ENCODE measurements at regions not wholly inside any gene's neighbourhood (a gene's known extent, or its start where the extent isn't known, plus 50 kb on each side); places are given as distances from the start of the nearest gene placed in this dataset.
A peak's percentile ranks its signal among the peaks of the same experiment; 100 is the strongest.
"Not testable (repeated sequence)": the region's sequence is repeated elsewhere in the genome, so short reads cannot be mapped to it uniquely, and the experiment has no call there.

GRCh38 chr16:51839727-51840462 lies 688.8 kb upstream of the SALL1 start:
- TF ChIP-seq CTCF (IDR thresholded peaks at IDR 0.05; ENCODE audit: borderline replicate concordance), result no peak
- Histone ChIP-seq H3K9me3 (replicated peaks) (peaks cover 13% of the 10 kb centered on the region), H3K4me1 (no peaks in the 10 kb centered on the region), H3K36me3 (no peaks in the 10 kb centered on the region), H3K27me3 (ENCODE audit: low read depth) (no peaks in the 10 kb centered on the region), H3K27ac (replicated peaks) (no peak overlapping the region), H3K4me3 (no peak overlapping the region)
- intact Hi-C loops (cut with micrococcal nuclease), result no loop called here
- DNase-seq, result no peak

- DNase-seq, result no peak
- peak overlapping the region; percentile 40 for H3K27ac ChIP-seq (replicated peaks)
- intact Hi-C loops (cut with micrococcal nuclease), result no loop called here
- H3K27me3 ChIP-seq (ENCODE audit: low read depth), result no peaks in the 10 kb centered on the region
- no peak for TF ChIP-seq CTCF (IDR thresholded peaks at IDR 0.05; ENCODE audit: borderline replicate concordance)
- H3K36me3 ChIP-seq, result no peaks in the 10 kb centered on the region
- H3K4me3 ChIP-seq, result no peak overlapping the region
- peaks cover 13% of the 10 kb centered on the region for H3K9me3 ChIP-seq (replicated peaks)
- H3K4me1 ChIP-seq, result no peaks in the 10 kb centered on the region
These were observed 683.7 kb upstream of the SALL1 start for GRCh38 chr16:51834794-51835193.

- intact Hi-C loops (cut with micrococcal nuclease), result no loop called here
- TF ChIP-seq CTCF (IDR thresholded peaks at IDR 0.05; ENCODE audit: borderline replicate concordance), result no peak
- DNase-seq, result no peak
- peaks cover 13% of the 10 kb centered on the region for H3K9me3 ChIP-seq (replicated peaks)
- H3K27me3 ChIP-seq (ENCODE audit: low read depth), result no peaks in the 10 kb centered on the region
- no peaks in the 10 kb centered on the region for H3K4me1 ChIP-seq
- H3K36me3 ChIP-seq, result no peaks in the 10 kb centered on the region
- peak overlapping the region; percentile 40 for H3K27ac ChIP-seq (replicated peaks)
- peak overlapping the region; percentile 25 for H3K4me3 ChIP-seq
These were observed 683.1 kb upstream of the SALL1 start for GRCh38 chr16:51834133-51834532.

- no peaks in the 10 kb centered on the region for H3K36me3 ChIP-seq
- no peak overlapping the region for H3K27ac ChIP-seq (replicated peaks)
- no peak overlapping the region for H3K4me3 ChIP-seq
- no peak for DNase-seq
- TF ChIP-seq CTCF (IDR thresholded peaks at IDR 0.05; ENCODE audit: borderline replicate concordance), result no peak
- H3K9me3 ChIP-seq (replicated peaks), result peaks cover 12% of the 10 kb centered on the region
- H3K27me3 ChIP-seq (ENCODE audit: low read depth), result no peaks in the 10 kb centered on the region
- intact Hi-C loops (cut with micrococcal nuclease), result no loop called here
- H3K4me1 ChIP-seq, result no peaks in the 10 kb centered on the region
These were observed 680.7 kb upstream of the SALL1 start for GRCh38 chr16:51831595-51832367.

GRCh38 chr16:51831034-51831433 lies 680.0 kb upstream of the SALL1 start:
- DNase-seq; H3K4me1 ChIP-seq; H3K9me3 ChIP-seq (replicated peaks); H3K36me3 ChIP-seq; H3K27ac ChIP-seq (replicated peaks); intact Hi-C loops (cut with micrococcal nuclease); H3K4me3 ChIP-seq; H3K27me3 ChIP-seq (ENCODE audit: low read depth): not testable (repeated sequence)

GRCh38 chr16:51825779-51826178 lies 674.7 kb upstream of the SALL1 start:
- Histone ChIP-seq H3K27ac (replicated peaks) (no peak overlapping the region), H3K4me1 (no peaks in the 10 kb centered on the region), H3K27me3 (ENCODE audit: low read depth) (no peaks in the 10 kb centered on the region), H3K9me3 (replicated peaks) (no peaks in the 10 kb centered on the region), H3K36me3 (no peaks in the 10 kb centered on the region), H3K4me3 (no peak overlapping the region)
- intact Hi-C loops (cut with micrococcal nuclease), result no loop called here
- TF ChIP-seq CTCF (IDR thresholded peaks at IDR 0.05; ENCODE audit: borderline replicate concordance), result no peak
- DNase-seq, result no peak

Measured in left ventricle myocardium inferior (tissue), 1 donor.